PC-9 (cell line): ENCODE measurements at regions not wholly inside any gene's neighbourhood (a gene's known extent, or its start where the extent isn't known, plus 50 kb on each side); places are given as distances from the start of the nearest gene placed in this dataset.

Source experiments
- BruUV-seq: library from RNA; stranded (reverse); fragments of 400-500 nt; replicated peaks from 2 replicates; lab custom pipeline; 2021; lab: Mats Ljungman, UMichigan
- CTCF ChIA-PET: fragments of 300-600 bp; sonication (Branson Sonifier 250); formaldehyde crosslinking; loops from one replicate; lab custom pipeline; 2022; ENCODE audit warnings: antibody characterized with exemption; lab: Charles Lee
- POLR2A ChIA-PET: fragments of 300-600 bp; sonication (Branson Sonifier 250); formaldehyde crosslinking; loops from one replicate; lab custom pipeline; 2022; ENCODE audit warnings: antibody characterized with exemption; ENCODE audit not compliant: unreplicated experiment; lab: Charles Lee
- DNase-seq, 2 experiments: peaks; one replicate each; pipeline versions ENCODE4 v3.0.0 to v3.0.0-alpha.2; 2015 to 2022; ENCODE audit warnings: mixed read lengths in 1 of 2
- H2AFZ ChIP-seq: fragments of 200-600 bp; sonication (generic); 2 replicates; pipeline ENCODE4 v1.8.1; 2017; ENCODE audit warnings: antibody characterized with exemption
- H3F3A ChIP-seq: fragments of 200-600 bp; sonication (generic); 2 replicates; pipeline ENCODE4 v1.8.1; 2017; ENCODE audit warnings: antibody characterized with exemption, mild to moderate bottlenecking, low read depth; ENCODE audit not compliant: insufficient read depth
- H3K27ac ChIP-seq: fragments of 200-600 bp; sonication (generic); 2 replicates; pipeline ENCODE4 v1.6.1; 2016; ENCODE audit warnings: mixed run types
- H3K27me3 ChIP-seq: fragments of 200-600 bp; sonication (generic); 2 replicates; pipeline ENCODE4 v1.6.1; 2016; ENCODE audit warnings: low read depth, mixed run types; ENCODE audit not compliant: insufficient read depth
- H3K36me3 ChIP-seq: fragments of 200-600 bp; sonication (generic); 2 replicates; pipeline ENCODE4 v1.6.1; 2016; ENCODE audit warnings: low read depth, mixed run types
- H3K4me1 ChIP-seq: fragments of 200-600 bp; sonication (generic); replicated peaks from 2 replicates; pipeline ENCODE4 v1.6.1; 2016; ENCODE audit warnings: mixed run types; ENCODE audit not compliant: insufficient read depth
- H3K4me2 ChIP-seq: fragments of 200-600 bp; sonication (generic); 2 replicates; pipeline ENCODE4 v1.6.1; 2017; ENCODE audit warnings: mixed run types
- H3K4me3 ChIP-seq: fragments of 200-600 bp; sonication (generic); 2 replicates; pipeline ENCODE4 v1.6.1; 2016; ENCODE audit warnings: mixed run types
- H3K79me2 ChIP-seq: fragments of 200-600 bp; sonication (generic); 2 replicates; pipeline ENCODE4 v1.6.1; 2017; ENCODE audit warnings: low read depth, mixed run types
- H3K9me2 ChIP-seq: fragments of 200-600 bp; sonication (generic); 2 replicates; pipeline ENCODE4 v1.8.1; 2017; ENCODE audit warnings: mild to moderate bottlenecking; ENCODE audit not compliant: insufficient read depth
- H3K9me3 ChIP-seq: fragments of 200-600 bp; sonication (generic); 2 replicates; pipeline ENCODE4 v1.8.1; 2016; ENCODE audit warnings: low read depth; ENCODE audit not compliant: insufficient read depth
- H4K20me1 ChIP-seq: fragments of 200-600 bp; sonication (generic); 2 replicates; pipeline ENCODE4 v1.8.1; 2017; ENCODE audit not compliant: insufficient read depth
- CTCF ChIP-seq: fragments of 200-600 bp; sonication (generic); conservative IDR thresholded peaks from 2 replicates; pipeline ENCODE4 v1.6.1; 2017; ENCODE audit warnings: mixed run types, antibody characterized with exemption, mild to moderate bottlenecking, moderate library complexity
- EZH2 ChIP-seq: fragments of 200-600 bp; sonication (generic); IDR thresholded peaks from 2 replicates; pipeline ENCODE4 v1.8.0; 2017; ENCODE audit warnings: antibody characterized with exemption, low read depth
- intact Hi-C: fragments of 100-400 bp; cut with micrococcal nuclease; formaldehyde crosslinking; loops from one replicate; pipeline ENCODE4 v1.10.0; 2022; ENCODE audit not compliant: unreplicated experiment

- no peak for DNase-seq
- Histone ChIP-seq H3K4me2 (no peak overlapping the region), H3K9me2 (no peaks in the 10 kb centered on the region), H3K27me3 (peaks cover 20% of the 10 kb centered on the region), H2AFZ (no peak overlapping the region), H4K20me1 (no peaks in the 10 kb centered on the region), H3K9me3 (no peaks in the 10 kb centered on the region), H3K4me3 (no peak overlapping the region), H3K36me3 (no peaks in the 10 kb centered on the region), H3K79me2 (no peaks in the 10 kb centered on the region), H3K27ac (no peak overlapping the region), H3K4me1 (no peaks in the 10 kb centered on the region), H3F3A (no peaks in the 10 kb centered on the region)
- BruUV-seq, result no TSS peak
- CTCF ChIA-PET, result no interaction called here
- no peak for TF ChIP-seq EZH2
- TF ChIP-seq CTCF, result no peak
- intact Hi-C loops, result no loop called here
- POLR2A ChIA-PET, result no interaction called here
Measured at GRCh38 chr17:34730816-34731215, 151.4 kb downstream of the TMEM132E start.

- Histone ChIP-seq H3K4me3 (no peak overlapping the region), H3K79me2 (no peaks in the 10 kb centered on the region), H3K36me3 (no peaks in the 10 kb centered on the region), H3K9me2 (no peaks in the 10 kb centered on the region), H3K27me3 (0 out of 2 replicates have a peak, but pooled peaks cover 4% of the 10 kb centered on the region), H3K27ac (no peak overlapping the region), H3K4me2 (no peak overlapping the region), H3F3A (no peaks in the 10 kb centered on the region), H3K4me1 (no peaks in the 10 kb centered on the region), H4K20me1 (no peaks in the 10 kb centered on the region), H3K9me3 (no peaks in the 10 kb centered on the region), H2AFZ (no peak overlapping the region)
- intact Hi-C loops, result no loop called here
- TF ChIP-seq EZH2 (no peak), CTCF (no peak)
- ChIA-PET CTCF (no interaction called here), POLR2A (no interaction called here)
- no peak for DNase-seq
- no TSS peak for BruUV-seq
Measured at GRCh38 chr17:34728771-34729310, 149.5 kb downstream of the TMEM132E start.

- Histone ChIP-seq H3K27ac (no peak overlapping the region), H3K4me2 (no peak overlapping the region), H3K9me3 (no peaks in the 10 kb centered on the region), H3K4me1 (peaks cover 5% of the 10 kb centered on the region; the same call in 1 of the 2 replicates), H3K27me3 (0 out of 2 replicates have a peak, but pooled peaks cover 4% of the 10 kb centered on the region), H3K79me2 (no peaks in the 10 kb centered on the region), H3F3A (no peaks in the 10 kb centered on the region), H4K20me1 (no peaks in the 10 kb centered on the region), H2AFZ (no peak overlapping the region), H3K4me3 (no peak overlapping the region), H3K9me2 (no peaks in the 10 kb centered on the region), H3K36me3 (no peaks in the 10 kb centered on the region)
- DNase-seq, result no peak
- intact Hi-C loops, result no loop called here
- POLR2A ChIA-PET, result no interaction called here
- BruUV-seq, result no TSS peak
- CTCF ChIA-PET, result no interaction called here
- TF ChIP-seq CTCF, result no peak
- no peak for TF ChIP-seq EZH2
Measured at GRCh38 chr17:34727601-34728000, 148.2 kb downstream of the TMEM132E start.
